Cardiac fibroblast (primary cell): ENCODE measurements at regions not wholly inside any gene's neighbourhood (a gene's known extent, or its start where the extent isn't known, plus 50 kb on each side); places are given as distances from the start of the nearest gene placed in this dataset.

Experiments used
- DNase-seq, 2 donors: peaks; one replicate each; pipeline versions ENCODE4 v3.0.0 to v3.0.0-alpha.2; 2010; ENCODE audit warnings: low read depth in 2 of 2
- H3K4me3 ChIP-seq, 2 donors: replicated peaks in 1 of 2; 1 replicate in 1 of 2; 2 replicates in 1 of 2; pipeline ENCODE4 v1.5.1; 2011; ENCODE audit warnings: low read depth in 2 of 2, low read length in 2 of 2, mild to moderate bottlenecking in 2 of 2, moderate library complexity in 1 of 2
- CTCF ChIP-seq: IDR thresholded peaks from one replicate; pipeline ENCODE4 v1.5.1; 2011; ENCODE audit warnings: low read depth, mild to moderate bottlenecking, low read length, inconsistent platforms

GRCh38 chr12:118637767-118638370, 261.5 kb downstream of the SUDS3 start:
- DNase-seq: no peak

DNA sequence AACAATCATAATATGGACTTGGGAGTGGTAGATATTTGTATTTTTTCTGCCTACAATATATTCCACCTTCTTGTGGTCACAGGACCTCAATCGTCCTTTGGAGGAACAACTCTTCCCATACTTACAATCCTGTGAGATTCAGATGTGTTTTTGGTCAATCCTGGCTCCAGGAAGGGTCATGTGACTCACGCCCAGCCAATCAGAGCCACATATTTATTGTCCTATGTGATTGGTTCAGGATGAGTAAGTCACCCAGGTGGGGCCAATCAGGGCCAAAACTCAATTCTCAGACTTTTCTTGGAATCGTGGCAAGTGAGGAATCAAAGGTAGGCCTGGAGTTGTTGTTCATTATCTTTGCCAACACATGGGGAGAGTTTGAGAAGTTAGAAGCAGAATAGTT, 264.9 kb downstream of the SUDS3 start:
- DNase-seq: no peak
- no peak overlapping the region for H3K4me3 ChIP-seq
- TF ChIP-seq CTCF: no peak

More at GRCh38 chr12:118637767-118638370, 261.5 kb downstream of the SUDS3 start:
- no peak overlapping the region for H3K4me3 ChIP-seq
- TF ChIP-seq CTCF: no peak

DNA sequence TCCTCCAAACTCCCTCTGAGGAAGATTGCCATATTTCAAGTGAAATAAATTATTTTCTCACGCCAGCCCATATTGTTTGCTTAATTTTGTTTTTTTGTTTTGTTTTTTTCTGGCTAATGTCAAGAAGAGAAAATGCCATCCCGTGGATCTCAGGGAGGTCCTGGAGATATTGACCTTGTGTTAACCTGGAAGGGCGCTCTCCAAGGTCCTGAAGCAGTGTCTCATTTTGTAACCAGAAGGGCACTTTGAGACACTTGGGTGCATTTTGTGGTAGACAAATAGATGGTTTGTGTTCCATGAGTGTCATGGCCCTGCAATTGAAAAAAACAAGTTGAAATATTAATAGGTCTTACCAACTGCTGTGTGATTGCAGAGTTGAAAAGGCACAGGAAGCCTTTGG, 268.9 kb downstream of the SUDS3 start:
- DNase-seq: no peak
- H3K4me3 ChIP-seq: no peak overlapping the region
- TF ChIP-seq CTCF: no peak

DNA sequence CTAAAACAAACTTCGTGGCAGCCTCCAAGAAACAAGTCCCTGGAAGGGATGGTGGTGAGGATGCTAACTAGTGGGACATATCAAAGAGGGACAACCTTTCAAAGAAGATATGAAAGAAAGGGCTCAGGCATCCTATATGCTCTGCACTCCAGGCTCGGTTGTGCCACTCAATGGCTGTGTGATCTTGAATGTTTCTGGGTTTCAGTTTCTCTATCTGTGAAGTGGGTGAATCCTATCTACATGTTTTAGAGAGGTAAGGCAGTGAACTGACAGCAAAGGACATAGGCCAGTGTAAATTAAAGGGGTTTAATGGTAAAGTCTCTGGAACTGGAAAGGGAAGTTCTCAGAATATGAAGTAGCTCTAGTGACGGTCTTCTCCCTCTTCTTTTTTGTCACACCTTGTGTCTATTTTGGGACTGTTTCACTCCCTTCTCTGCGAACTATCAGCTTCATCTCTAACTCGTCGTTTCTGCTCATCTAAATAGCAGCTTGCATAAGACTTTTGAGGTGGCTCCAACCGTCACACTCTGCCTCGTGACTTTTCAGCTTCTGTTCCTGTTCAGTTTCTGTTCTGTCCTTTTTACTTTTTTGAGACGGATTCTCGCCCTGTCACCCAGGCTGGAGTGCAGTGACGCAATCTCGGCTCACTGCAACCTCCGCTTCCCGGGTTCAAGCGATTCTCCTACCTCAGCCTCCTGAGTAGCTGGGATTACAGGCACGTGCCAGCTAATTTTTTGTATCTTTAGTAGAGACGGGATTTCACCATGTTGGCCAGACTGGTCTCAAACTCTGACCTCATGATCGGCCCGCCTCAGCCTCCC, 273.6 kb downstream of the SUDS3 start:
- H3K4me3 ChIP-seq: no peak overlapping the region
- TF ChIP-seq CTCF: no peak
- DNase-seq: no peak

DNA sequence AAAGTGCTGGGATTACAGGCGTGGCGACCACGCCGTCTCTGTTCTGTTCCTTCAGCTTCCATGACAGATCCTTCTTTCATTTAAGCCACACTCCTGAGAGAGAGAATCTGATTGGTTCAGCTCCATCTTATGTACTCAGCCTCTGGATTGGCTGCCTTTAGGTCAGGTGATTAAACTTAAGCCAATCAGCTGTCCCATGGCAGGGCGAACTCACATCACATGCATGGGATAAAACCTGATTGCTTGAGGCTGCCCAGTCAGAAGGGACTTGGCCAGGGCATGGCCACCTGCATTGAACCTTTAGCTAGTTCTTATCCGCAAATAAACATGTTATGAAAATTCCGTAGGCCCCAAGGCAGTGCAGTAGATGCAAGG, 274.2 kb downstream of the SUDS3 start:
- no peak for DNase-seq
- no peak for TF ChIP-seq CTCF
- H3K4me3 ChIP-seq: no peak overlapping the region

GRCh38 chr12:118651487-118651886, 275.1 kb downstream of the SUDS3 start:
- no peak overlapping the region for H3K4me3 ChIP-seq
- no peak for DNase-seq
- TF ChIP-seq CTCF: no peak

DNA sequence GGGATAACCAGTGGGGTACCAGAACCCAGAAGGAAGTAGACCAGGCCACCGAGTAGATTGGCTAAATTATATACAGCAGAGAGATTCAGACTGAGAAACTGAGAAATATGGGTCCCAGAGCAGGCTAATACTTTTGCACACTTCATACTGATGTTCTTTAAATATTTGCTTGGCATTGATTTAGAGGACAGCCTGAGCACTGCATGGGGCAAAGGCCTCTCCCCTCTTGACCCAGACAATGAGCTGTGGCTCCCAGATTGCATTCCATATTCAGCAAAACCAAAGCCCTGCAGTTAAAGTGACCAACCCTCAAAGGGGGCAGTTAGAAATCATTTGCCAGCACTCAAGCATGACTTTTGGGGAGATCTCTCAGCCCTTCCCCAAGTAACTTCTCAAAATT, 279.2 kb downstream of the SUDS3 start:
- TF ChIP-seq CTCF: no peak
- H3K4me3 ChIP-seq: no peak overlapping the region

More for the DNA sequence above, 279.2 kb downstream of the SUDS3 start:
- DNase-seq: no peak
